ENCODE measurements at regions not wholly inside any gene's neighbourhood (a gene's known extent, or its start where the extent isn't known, plus 50 kb on each side); places are given as distances from the start of the nearest gene placed in this dataset.
A peak's percentile ranks its signal among the peaks of the same experiment; 100 is the strongest.

DNA sequence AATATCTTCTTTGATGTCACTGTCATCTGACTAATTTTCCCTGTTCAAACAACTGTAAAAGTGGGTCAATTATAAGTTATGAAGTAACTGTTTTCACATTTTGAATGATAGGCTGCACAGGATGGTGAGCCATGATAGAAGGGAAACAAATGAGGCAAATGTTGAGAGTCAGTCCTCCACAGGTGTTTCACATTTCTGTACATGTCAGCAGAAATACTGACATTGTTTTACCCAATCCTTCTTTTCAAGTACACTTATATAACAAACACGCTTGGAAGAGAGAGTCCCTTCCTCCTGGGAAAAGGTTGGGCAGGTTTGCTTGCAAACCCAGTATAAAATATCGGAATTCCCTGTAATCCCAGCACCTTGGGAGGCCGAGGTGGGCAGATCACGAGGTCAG is 1251.5 kb downstream of the SLC16A7 start:
- DNase-seq (ENCODE audit: low spot score), result no peak

DNA sequence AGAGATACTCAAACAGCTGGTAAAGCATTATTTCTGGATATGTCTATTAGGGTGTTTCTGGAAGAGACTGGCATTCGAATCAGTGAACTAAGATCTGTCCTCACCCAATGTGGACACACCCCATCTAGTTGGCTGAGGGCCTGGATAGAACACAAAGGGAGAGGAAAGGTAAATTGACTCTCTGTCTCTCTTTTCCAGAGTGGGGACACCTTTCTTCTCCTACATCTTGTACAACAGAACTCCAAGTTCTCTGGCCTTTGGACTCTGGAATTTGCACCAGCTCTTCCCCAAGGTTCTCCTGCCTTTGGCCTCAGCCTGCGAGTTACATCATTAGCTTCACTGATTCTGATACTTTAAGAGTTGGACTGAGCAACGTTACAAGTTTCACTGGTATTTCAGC is 1253.9 kb downstream of the SLC16A7 start:
- DNase-seq (ENCODE audit: low spot score), result no peak

DNA sequence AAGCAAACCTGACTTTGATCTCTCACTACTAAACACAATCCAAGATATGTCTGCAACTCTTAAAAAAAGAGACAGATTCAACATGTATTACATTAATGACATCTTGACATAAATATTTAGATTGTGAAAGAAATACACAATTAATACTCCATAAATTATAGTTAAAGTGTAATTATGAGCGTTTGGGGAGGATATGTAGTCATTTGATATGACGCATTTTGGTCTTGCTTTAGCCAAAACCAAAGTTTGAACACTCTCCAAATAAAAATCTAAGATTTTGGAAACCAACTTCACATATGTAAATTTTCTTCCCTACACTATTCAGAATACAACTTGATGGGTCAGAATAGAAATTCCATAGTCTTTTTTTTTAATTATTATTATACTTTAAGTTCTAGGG is 1257.6 kb downstream of the SLC16A7 start:
- no peak for DNase-seq (ENCODE audit: low spot score)

DNA sequence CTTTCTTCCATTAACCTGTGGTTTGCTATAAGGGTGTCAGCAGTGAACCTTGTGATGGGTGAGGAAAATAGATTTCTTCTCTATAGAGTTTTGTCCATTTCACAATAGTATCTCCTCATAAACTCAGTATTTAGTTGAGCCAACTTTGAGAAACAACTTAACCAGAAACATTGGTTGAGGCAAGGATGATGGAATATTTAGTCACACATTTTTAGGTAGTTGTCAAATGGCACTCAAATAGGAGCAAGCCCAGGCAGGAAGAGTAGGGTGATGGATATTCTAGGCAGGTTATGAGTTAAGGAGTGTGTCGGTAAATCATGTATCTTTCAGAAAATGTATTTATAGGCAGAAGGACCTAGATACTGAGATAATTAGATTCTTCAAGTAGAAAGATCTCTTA is 1267.6 kb downstream of the SLC16A7 start:
- DNase-seq (ENCODE audit: low spot score), result no peak

DNA sequence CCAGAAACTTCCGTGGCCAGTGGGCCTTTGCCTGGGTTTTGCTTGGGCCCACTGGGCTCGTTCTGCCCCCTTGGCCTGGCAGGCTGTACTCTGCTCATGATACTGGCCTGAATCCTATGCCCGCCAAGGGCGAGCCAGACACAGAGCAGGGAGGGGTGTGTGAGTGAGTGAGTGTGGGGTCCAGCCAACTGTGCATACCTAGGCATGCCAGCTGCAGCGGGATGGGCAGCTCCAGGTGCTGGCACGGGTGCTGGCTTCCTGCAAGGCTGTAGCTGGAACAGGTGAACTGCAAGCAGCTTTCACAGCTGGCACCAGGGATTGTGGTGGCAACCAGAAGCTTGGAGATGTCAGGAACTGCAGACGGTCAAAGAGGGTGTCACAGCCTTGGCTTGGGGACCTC is 1276.4 kb downstream of the SLC16A7 start:
- no peak for DNase-seq (ENCODE audit: low spot score)

DNA sequence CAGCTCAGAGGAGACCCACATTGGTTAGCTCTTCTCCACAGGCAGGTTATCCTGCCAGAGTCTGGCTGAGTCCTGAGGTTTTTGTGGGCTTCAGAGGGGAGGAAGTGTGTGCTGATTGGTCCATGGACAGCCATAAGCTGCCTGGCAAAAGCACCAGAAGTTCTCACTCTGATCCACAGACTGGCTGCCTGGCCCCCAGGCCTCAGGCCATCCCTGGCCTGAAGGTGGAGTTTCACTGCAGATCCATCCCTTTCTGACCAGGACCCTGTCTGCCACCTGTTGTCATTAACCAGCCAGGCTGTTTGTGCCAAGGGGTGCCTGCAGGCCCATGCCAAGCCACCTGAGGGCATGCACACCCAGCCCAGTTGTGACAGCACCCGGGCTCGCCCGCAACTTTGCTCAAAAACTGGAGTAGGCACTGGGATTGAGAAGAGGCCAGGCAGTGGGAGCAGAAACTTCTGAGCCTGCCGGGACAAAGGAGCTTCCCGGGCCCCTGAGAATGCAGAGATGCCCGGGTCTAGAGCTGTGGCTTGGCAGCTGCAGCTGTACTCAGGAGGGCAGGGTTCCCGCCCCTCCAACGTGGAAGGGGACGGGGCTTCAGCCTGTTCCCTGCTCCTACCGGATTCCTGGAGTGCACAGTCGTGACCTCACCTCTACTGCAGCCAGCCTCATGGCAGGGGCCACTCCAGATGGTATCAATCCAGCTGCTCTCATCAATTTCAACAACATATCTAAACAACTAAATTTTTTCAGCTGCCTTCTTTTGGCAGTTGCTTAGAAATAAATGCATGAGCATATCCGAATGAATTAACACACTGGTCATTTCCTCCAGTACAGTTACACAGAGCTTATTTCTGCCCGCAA is 1277.3 kb downstream of the SLC16A7 start:
- no peak for DNase-seq (ENCODE audit: low spot score)

DNA sequence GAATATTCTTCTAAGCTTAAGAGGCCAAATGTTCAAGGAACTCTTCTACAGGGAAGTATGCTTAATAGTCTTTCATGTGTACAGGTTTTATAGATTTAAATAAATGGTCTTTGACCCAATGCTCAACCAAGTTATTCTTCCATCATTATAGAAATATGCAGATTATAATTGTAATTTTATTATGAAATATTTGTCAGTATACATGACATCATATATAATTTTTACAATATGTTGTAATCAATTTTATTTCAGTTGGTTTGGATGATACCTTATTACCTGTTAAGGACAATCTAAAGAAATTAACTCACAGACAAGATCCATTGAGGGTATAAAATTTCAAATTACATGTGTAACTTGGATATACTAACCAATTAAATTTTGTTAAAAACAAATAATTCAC is 1278.3 kb downstream of the SLC16A7 start:
- no peak for DNase-seq (ENCODE audit: low spot score)

DNA sequence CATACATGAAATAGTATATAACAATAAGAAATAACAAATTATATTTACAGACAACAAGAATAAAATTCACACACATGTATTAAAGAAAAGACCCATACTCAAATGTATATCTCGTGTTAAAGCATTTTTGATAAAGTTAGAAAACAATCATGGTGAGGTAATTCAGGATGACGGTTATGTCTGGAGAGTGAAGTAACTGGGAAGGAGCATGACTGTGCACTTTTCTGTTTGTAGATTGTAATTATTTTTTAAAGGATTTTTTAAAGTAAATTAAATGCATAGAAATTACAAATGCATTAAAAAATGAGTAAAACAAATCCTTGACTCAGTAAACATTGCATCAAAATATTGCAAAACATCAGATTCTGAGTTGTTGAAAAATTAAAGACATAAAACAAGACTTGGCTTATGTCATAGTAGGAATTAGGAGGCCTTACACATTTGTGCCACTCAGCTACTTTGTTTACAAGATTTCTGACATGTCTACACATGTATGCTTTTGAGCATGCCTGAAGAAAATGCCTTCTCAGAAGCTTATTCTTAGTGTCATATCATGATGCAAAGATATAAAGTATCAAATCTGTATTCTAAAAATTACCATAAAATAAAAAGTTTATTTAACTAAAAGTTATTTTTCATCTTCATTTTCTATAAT is 1325.1 kb downstream of the SLC16A7 start:
- peak; percentile 2 for DNase-seq (ENCODE audit: low spot score)

DNA sequence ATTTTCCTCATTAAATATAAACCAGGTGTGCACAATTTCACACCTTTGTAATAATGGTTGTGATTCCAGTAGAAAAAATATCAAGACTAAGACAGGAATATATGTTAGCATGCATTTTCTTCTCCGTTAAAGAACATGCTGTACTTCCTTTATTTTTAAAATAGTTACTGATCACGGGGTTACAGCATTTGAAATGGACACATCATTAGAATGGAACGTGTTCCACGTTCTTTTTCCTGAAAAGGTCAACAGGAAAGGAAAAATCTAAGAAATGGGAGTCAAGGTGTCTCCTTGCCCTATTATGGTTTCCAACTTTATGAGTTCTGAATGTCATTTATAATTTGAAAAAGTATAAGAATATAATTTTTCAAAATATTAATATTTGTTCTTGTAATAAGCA is 1325.7 kb downstream of the SLC16A7 start:
- DNase-seq (ENCODE audit: low spot score), result no peak

DNA sequence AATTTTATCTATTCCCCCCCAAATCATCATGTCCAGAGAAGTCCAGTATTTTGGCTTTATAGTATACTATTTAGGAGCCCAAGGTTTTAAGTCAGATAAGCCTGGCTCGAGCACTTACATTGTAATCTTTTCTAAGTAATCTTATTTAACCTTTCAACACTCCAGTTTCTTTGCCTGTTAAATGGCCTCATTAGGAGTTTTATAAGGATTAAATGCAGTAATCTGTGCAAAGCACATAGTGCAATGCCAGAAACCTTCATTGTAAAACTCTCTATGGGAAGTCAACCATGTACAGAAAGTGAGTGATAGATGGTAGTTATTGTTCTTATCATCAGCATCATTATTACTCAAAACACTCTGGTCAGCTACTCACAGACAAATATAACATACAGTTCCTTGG is 1330.4 kb downstream of the SLC16A7 start:
- DNase-seq (ENCODE audit: low spot score), result no peak

DNA sequence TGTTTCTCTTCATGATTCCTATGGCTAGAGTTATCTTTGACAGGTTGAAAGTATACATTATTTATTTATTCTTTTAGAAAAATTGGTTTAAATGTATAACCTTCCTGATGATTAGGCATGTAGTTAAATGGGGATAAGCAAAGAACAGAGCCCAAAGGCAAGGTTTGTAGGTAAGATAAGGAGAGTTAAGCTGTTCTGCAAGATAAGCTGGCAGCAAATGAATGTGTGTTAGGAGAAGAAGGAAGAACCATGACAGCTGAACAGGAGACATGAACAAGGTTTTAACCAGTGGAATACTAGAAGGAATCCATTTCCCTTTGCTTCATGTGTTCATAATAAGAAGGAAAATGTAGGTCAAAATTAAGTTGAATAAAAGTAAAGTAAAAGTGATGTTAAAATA is 1330.1 kb upstream of the USP15 start:
- DNase-seq (ENCODE audit: low spot score), result no peak

DNA sequence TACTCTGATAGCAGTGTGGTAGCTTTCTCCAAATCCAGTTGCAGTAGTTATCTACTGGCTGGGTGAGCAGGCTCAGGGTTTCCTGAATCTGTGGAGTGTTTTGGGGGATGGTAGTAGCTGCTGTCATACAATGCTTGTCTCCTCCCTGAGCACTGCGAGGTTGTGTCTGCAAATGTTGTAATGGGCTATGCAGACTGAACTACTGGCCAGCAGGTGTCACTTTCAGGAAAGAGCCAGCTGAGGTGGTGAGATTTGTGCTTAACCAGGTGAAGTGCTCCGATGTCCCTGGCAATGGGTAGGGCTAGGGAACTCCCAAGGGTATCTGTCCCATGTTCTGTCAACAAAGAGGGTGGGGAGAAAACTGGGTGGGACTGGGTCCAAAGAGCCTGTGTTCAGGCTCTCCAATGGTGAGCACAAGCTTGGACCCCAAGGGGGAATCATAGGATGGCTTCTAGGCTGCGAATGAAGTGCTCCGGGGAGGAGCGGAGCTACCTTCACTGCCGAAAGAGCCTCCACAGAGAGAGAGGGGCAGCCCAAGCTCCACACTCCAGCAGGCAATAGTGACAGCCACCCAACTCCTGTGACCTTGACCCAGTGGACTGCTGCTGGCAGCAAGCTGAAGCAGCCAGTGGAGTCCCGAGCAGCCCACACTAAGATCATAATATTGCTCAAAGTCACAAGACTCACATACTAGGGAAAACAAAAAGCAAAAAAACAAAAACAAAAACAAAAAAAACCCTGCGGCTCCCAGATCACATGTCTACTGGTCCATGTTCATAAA is 1324.0 kb upstream of the USP15 start:
- no peak for DNase-seq (ENCODE audit: low spot score)

DNA sequence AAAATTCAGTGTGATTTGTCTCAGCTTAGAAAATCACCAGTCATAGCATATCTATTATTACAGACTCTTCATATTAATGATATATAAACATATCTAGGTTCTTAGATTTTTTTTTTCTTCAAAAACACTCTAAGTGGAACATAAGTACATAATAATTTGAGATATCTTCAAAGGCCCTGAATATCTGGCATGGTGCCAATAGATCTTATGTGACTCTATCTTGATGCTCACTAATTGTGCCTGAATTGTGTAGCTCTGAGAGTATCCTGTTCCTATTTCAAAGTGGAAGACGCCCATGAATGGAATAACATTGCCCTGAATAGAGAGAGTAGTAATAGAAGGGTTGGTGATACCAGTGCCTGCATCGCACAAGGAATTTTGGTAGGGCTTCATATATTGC is 1312.7 kb upstream of the USP15 start:
- no peak for DNase-seq (ENCODE audit: low spot score)

DNA sequence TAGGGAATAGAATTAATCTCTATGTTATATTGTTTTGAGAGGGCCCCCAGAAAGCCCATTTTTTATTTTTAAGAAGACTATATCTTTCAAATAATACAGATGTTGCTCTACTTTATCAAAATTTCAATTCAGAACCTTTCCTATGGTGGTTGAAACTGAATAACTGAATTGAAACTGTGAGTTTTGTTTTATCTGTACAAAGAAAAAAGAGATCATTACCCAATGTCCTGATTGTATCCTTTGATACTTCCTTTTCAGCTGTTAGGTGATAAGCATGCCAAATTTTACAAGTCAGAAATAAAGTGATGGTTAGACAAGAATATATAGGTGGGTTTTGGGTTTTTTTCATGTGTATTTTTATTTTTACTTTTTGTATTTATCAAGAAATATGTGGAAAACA is 1293.1 kb upstream of the USP15 start:
- no peak for DNase-seq (ENCODE audit: low spot score)

DNA sequence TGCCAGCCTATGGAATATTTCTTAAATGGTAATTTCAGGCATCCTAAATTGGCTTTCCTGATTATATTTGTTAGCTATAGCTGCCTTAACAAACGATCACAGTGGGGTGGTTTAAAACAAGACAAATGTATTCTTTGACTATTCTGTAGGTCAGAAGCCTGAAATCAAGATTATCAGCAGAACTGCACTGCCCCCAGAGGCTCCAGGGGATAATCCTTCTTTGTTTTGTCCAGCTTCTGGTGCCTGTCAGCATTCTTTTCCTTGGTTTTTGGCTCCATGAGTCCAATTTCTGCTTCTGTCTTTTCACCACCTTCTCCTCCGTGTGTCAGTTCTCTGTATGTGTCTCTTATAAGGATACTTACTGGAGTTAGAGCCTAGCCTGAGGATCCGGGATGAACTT is 1282.2 kb upstream of the USP15 start:
- DNase-seq (ENCODE audit: low spot score), result peak; percentile 4

DNA sequence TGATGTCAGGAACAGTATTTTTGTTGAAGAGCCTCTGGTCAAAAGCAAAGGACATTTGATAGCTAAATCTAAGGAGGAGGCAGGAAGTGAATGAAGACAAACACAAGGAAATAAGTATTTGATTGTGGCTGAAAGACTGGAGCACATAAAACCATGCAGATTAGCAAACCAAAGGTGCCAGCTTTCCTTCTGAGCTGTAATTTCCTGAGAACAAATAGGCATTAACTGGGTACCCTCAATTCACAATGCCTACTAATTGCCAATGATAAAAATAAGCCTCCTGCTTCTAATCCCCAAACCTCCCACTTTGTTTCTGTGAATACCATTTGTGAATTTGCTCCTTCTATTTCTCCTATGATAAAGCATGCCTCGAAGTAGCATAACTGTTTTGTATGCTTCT is 1279.6 kb upstream of the USP15 start:
- no peak for DNase-seq (ENCODE audit: low spot score)

DNA sequence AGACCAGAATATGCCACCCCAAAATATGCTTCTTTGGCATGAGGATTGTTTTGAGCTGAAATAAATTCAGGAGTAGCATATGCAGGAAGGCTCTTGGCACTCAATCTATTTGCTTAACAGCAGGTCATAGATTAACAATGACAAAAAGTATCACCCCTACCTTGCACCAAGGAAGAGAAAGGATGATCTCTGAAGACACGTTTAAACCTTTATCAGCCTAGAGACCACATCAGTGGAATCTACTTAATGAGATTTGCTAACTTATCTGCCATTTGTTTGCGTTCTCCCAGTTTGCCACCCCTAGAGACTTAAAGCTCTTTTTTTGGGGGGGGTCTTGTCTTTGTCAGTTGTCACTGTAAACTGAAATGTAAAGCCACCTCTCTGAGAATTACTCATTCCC is 1278.7 kb upstream of the USP15 start:
- no peak for DNase-seq (ENCODE audit: low spot score)

DNA sequence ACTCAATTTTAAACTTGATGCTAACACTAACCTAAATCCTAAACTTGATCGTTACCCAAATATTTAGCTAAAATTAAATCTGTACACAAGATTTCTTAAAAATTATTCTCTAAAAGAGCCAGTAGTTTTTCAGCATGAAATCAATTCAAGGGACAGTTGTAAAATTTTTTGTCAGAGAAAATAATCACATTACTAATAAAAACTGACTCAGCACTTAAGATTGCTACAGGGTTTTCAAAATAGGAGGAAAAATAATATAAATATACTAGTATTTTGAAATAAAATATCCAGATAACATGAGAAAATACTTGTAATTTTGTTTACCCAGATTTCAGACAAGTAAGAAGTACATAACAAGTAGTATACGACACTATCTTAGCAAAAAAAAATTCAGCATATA is 1268.1 kb upstream of the USP15 start:
- DNase-seq (ENCODE audit: low spot score), result no peak

DNA sequence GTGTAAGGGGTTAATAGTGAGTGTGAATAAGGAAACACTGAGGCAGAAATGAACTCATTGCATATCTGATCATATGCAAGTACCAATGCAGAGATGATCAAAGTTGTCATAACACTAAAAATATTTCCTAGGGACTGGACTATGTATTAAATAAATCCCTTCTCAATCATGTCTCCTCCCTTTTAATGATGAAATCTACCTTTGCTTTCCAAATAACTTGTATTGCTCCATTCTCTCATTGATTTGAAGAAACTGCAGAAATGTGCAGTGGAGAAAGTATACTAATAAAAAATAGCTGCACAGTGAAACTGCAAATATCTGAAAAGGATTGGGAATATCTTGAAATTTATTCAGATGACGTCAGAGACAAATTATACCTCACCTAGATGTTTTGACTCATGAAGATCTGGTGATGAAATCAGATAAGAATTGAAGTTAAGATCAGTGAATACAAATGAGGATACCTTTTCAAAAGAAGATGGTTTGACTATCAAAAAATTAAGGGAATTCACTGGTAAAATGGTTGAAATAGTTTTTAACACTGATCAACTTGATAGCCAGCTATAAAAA is 1264.9 kb upstream of the USP15 start:
- no peak for DNase-seq (ENCODE audit: low spot score)

DNA sequence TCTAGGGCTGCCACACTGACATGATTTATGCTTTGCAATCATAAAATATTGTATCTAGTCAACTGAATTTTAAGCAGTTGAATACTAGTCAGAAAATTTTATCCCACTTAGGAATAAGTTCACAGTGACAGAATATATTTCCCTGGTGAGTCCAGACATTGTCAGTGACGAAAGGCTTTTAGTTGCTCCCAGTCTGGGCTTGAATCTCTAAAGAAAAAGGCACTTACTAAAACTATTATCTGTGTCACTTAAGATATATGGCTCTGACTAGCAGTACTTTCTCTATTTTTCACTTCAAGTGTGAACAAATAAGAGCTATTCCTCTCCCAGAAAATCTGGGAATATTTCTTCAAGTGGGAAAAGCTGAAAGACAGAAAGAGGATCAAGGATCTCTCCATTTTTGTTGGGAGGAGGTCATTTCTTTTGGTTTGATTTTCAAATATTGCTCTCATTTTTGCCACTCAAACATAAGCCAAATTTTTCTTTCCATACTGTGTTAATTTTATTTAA is 1262.3 kb upstream of the USP15 start:
- DNase-seq (ENCODE audit: low spot score), result no peak

DNA sequence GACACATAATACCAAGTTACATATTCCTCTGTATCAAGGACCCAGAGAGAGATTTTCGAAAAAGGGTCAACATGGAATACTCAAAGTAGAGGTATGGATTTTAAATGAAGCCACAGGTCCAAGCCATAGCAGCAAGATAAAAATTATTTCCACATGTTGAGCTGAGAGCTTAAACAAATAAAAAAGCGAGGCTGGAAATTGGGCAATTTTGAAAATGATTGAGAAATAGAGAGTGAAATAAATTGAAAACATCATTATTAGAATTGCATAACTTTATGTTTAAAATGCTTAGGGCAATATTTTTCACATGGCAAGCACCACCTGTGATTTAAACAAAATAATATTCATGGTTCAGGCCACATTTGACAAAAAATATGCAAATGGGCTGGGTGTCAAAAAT is 1251.0 kb upstream of the USP15 start:
- DNase-seq (ENCODE audit: low spot score), result no peak

DNA sequence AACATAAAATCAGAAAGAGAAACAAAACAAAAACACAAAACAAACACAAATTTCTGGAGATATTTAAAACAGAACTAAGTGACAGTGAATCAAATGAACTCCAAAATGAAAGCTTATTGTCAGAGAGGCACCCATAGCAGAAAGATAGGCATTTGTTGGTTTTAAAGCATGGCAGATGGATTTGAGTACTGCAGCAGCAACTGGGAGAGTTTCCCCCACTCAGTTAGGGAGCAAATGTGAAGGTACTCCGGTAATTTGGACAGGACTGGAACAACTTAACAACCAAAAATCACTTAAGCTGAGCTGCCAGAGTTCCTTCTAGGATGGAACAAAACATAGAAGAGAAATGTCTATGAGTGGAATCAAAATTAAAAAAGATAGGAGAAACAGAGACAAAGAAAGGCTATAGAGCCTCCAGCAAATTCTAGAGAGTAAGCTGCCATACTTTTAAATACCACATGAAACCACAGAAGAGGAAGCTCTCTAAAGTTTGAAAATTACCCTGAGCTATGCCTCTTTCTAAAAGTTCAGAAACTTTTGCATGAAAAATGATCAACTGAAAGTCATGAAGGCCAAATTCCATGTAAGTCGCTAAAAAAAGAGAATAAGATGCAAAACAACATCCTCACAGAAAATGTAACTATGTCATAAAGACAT is 1248.3 kb upstream of the USP15 start:
- DNase-seq (ENCODE audit: low spot score), result no peak

Data from A172 (cell line).